ENCODE measurements at regions not wholly inside any gene's neighbourhood (a gene's known extent, or its start where the extent isn't known, plus 50 kb on each side); places are given as distances from the start of the nearest gene placed in this dataset.

GRCh38 chr16:50451951-50452508 is 83.2 kb upstream of the BRD7 start:
- DNase-seq: no peak
- H3K27ac ChIP-seq: no peak overlapping the region
- no peak for ATAC-seq
- H3K4me1 ChIP-seq: no peaks in the 10 kb centered on the region
- intact Hi-C loops (cut with DNase I): no loop called here
- no peak overlapping the region for H3K4me3 ChIP-seq
- H3K36me3 ChIP-seq: no peaks in the 10 kb centered on the region
- H3K27me3 ChIP-seq: peaks cover 0 to 70% (median 18%) of the 10 kb centered on the region in 9 donors
- no peaks in the 10 kb centered on the region for H3K9me3 ChIP-seq
- TF ChIP-seq POLR2A (IDR thresholded peaks at IDR 0.05): no peak
- TF ChIP-seq, protein P1, sequence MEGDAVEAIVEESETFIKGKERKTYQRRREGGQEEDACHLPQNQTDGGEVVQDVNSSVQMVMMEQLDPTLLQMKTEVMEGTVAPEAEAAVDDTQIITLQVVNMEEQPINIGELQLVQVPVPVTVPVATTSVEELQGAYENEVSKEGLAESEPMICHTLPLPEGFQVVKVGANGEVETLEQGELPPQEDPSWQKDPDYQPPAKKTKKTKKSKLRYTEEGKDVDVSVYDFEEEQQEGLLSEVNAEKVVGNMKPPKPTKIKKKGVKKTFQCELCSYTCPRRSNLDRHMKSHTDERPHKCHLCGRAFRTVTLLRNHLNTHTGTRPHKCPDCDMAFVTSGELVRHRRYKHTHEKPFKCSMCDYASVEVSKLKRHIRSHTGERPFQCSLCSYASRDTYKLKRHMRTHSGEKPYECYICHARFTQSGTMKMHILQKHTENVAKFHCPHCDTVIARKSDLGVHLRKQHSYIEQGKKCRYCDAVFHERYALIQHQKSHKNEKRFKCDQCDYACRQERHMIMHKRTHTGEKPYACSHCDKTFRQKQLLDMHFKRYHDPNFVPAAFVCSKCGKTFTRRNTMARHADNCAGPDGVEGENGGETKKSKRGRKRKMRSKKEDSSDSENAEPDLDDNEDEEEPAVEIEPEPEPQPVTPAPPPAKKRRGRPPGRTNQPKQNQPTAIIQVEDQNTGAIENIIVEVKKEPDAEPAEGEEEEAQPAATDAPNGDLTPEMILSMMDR (IDR thresholded peaks at IDR 0.05): no peak
- 69 to 86% (median 81%) methylated on average over 7 of the region's 7 CpGs for WGBS, 4 donors

DNA sequence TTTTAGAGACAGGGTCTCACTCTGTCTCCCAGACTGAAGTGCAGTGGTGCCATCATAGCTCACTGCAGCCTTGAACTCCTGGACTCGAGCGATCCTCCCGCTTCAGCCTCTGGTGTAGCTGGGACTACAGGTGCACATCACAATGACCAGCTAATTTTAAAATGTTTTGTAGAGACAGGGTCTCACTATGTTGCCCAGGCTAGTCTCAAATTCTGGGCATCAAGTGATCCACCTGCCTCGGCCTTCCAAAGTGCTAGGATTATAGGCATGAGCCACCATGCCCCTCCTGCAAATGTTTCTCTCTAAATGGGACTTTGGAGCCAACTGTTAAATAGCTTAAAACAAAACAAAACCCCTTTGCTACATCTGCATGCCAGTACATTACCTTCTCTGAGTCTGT is 82.2 kb upstream of the BRD7 start:
- no peak overlapping the region for H3K4me3 ChIP-seq
- H3K27me3 ChIP-seq: peaks cover 0 to 68% (median 19%) of the 10 kb centered on the region in 9 donors
- DNase-seq: no peak
- H3K9me3 ChIP-seq: no peaks in the 10 kb centered on the region
- no peaks in the 10 kb centered on the region for H3K4me1 ChIP-seq
- TF ChIP-seq, protein P1 (IDR thresholded peaks at IDR 0.05): no peak
- TF ChIP-seq POLR2A (IDR thresholded peaks at IDR 0.05): no peak
- no peaks in the 10 kb centered on the region for H3K36me3 ChIP-seq
- H3K27ac ChIP-seq: no peak overlapping the region
- intact Hi-C loops (cut with DNase I): no loop called here
- 82 to 96% (median 83%) methylated on average over 4 of the region's 4 CpGs for WGBS, 4 donors
- no peak for ATAC-seq

DNA sequence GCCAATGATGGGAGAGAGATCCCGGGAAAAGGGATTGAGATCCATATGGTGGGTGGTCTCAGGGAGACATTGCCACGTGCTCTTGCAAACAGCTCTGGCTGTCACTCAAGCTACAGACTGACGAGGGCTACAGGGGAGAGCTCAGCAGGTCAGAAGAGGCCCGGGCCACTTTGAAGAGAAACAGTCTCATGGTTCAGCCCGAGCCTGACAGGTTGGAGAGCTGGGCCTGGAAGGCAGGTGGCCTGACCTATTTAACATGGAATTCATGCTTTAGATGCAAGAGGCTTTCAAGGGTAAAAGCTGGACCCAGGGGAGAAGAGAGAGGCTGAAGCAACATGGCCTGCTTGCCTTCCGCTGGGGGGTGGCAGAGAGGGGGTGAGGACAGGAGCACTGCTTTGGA is 81.0 kb upstream of the BRD7 start:
- Histone ChIP-seq H3K4me1 (no peaks in the 10 kb centered on the region), H3K4me3 (no peak overlapping the region), H3K36me3 (no peaks in the 10 kb centered on the region), H3K9me3 (no peaks in the 10 kb centered on the region), H3K27me3 (peaks cover 0 to 64% (median 24%) of the 10 kb centered on the region in 9 donors), H3K27ac (no peak overlapping the region)
- TF ChIP-seq, protein P1 (IDR thresholded peaks at IDR 0.05): no peak
- no peak for TF ChIP-seq POLR2A (IDR thresholded peaks at IDR 0.05)
- no peak for DNase-seq
- intact Hi-C loops (cut with DNase I): no loop called here
- ATAC-seq: no peak
- WGBS, 4 donors: 22 to 57% (median 32%) methylated on average over 5 to 6 of the region's 6 CpGs

GRCh38 chr16:50448981-50449380 is 80.2 kb upstream of the BRD7 start:
- DNase-seq: no peak
- intact Hi-C loops (cut with DNase I): no loop called here
- H3K27me3 ChIP-seq: peaks cover 0 to 58% (median 24%) of the 10 kb centered on the region in 9 donors
- TF ChIP-seq, protein P1 (IDR thresholded peaks at IDR 0.05): no peak
- TF ChIP-seq POLR2A (IDR thresholded peaks at IDR 0.05): no peak
- H3K4me1 ChIP-seq: no peaks in the 10 kb centered on the region
- WGBS, 4 donors: 62 to 70% (median 66%) methylated on average over 10 of the region's 10 CpGs
- H3K4me3 ChIP-seq: no peak overlapping the region
- H3K27ac ChIP-seq: no peak overlapping the region
- H3K9me3 ChIP-seq: no peaks in the 10 kb centered on the region
- H3K36me3 ChIP-seq: no peaks in the 10 kb centered on the region
- ATAC-seq: no peak

Measured in heart left ventricle (tissue), 16 donors.